GM18498 (cell line): ENCODE measurements at regions not wholly inside any gene's neighbourhood (a gene's known extent, or its start where the extent isn't known, plus 50 kb on each side); places are given as distances from the start of the nearest gene placed in this dataset.

Experiments
- ATAC-seq: cut with Tn5 transposase; IDR thresholded peaks from one replicate; pipeline ENCODE4 v1.9.1; 2021; ENCODE audit warnings: mild to moderate bottlenecking, moderate library complexity; ENCODE audit not compliant: unreplicated experiment

DNA sequence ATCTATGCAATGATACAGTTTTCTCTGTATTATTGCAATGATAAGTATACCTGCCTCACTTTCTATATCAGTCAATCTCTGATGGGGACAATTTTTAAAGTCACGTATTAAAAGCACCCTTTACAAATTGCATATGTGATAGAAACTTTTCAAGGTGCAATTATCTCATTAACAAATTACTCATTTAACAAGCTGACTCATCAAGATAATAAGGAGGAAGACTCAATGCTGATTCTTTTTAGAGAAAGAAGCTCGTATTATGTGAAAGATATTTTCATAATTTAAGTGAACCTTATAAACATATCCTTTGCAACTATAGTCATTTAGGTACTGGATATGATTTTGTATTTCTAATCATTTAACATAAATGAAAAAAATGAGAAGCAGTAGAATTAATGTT is 1080.9 kb upstream of the TENM3 start:
- ATAC-seq: no peak

DNA sequence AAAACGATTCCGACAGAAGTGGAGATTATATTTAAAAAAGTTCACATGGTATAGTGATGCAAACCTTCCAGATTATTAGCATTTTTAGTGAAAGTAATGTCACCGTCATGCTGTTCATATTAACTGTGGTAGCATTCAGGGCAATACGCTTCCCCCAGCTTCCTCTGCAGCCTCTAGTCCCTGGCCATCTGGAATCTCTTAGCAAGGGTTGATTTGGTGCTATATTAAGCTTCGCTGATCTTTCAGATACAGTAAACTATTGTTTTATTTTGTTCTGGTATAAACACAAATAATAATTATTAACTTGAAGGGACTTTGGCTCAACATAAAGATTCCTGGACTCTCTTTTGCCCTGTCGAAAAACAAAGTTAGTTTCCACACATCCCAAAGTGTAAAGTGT is 1080.5 kb upstream of the TENM3 start:
- no peak for ATAC-seq

DNA sequence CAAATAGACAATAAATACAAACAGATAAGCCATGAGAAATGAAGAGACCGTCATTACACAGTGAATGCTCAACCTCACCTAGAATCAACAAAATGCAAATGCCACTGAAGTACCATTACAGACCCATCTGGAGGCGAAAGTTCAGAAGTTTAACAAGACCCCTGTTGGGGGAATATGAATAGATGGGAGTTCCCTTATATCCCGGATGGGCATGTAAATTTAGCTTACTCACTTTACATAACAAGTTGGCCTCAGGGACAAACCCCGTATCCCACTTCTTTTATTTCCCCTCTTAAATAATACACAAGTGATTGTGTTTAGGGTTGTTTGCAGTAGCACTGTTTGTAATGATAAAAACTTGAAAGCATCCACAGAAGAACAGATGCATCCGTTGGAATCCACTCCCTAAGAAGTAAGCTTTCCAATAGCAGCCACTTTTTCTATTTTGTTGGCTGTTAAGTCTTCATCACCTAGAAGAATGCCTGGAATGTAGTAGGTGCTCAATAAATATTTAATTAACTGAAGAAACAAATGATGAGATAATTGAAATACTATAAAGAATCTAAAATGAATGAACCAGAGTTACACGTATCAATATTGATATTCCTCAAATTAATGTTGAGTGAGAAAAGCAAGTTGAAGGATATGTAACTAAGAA is 1076.3 kb upstream of the TENM3 start:
- no peak for ATAC-seq

DNA sequence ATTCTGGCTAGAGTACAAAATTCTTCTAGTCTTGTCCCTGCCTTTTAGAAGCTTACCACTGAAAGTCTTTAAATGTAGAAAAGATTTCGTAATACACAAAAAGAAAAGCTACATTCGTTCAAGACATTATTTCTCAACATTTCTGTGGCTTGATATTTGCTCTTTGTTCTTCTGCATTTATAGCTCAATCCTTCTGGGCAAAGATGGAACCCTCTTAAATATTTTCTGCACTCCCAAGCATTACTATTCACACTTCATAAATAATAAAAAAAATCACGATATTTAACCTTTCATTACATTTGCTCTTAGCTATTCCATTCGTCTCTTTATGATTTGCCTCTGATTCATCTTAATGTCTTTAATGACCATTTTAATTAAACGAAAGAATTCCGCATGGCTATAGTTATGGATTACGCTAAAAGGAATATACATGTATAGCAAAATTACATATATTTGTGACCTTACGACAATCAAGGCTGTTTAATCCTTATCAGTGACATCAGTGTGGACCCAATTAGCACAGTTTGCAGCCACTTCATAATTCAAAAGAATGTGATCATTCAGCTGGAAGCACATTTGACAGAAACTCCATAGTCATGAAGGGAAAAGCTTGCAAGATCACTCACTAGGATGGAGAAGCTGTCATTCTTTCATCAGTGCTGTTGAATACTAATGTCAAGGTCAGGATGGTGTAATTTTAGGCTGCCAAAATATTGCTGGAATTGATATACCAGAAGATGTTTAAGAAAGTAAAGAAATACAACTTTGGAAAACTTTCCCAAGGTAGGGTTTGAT is 1075.0 kb upstream of the TENM3 start:
- no peak for ATAC-seq

GRCh38 chr4:181173046-181173445 is 1070.2 kb upstream of the TENM3 start:
- no peak for ATAC-seq

GRCh38 chr4:181176306-181176705 is 1066.9 kb upstream of the TENM3 start:
- no peak for ATAC-seq

GRCh38 chr4:181181331-181181730 is 1061.9 kb upstream of the TENM3 start:
- no peak for ATAC-seq

GRCh38 chr4:181189751-181190150 is 1053.5 kb upstream of the TENM3 start:
- ATAC-seq: no peak

DNA sequence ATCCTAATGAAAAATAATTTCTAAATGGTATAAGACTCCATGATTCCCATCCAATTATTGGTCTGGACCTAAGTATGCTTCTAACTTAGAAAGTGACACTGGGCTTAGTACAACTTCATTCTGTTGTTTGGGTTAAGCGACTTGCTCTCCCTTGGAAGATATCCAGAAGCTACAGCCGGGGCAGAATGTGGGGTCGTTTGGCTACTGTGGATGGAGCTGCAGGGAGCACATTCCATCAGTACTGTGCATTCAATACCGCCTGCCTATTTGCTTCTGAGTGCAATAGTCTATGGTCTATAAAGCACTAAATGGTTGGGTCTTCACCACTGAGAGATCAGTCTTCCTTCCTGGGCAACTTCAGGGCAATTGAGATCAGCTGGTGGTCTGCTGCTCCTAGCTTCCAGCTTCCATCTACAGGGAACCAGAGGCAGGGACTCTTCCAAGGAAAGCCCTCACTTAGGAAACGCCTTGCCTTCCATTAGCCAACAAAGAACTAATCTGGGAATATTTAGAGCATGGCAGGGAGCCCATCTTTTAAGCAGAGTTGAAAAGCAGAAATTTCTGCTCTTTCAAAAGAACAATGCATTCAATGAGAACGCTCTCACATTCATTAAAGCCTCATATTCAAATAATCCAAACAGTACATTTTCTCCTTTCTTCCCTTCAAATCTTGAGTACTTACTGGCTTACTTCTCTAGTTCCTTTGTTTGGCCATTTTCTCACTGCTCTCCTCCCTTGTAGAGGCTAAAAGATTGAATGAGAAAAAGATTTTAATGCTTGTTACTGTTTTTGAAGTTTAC is 1049.9 kb upstream of the TENM3 start:
- ATAC-seq: no peak

DNA sequence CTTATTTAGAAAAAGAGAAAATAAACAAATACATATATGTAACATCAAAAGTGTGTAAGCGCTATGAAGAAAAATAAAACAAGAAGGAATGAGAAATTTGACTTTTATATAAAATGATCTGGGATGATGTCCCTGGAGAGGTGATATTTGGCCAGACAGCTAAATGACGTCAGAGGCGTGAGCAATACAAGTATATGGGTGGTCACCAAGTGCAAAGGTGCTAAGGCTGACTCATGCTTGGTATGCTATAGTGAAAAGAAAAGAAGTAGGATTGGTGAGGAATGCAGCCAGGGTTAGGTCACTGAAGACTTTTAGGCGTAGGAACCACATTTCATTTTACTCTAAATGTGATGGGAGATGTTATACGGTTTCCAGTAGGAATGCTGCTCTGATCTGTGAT is 1049.1 kb upstream of the TENM3 start:
- no peak for ATAC-seq

DNA sequence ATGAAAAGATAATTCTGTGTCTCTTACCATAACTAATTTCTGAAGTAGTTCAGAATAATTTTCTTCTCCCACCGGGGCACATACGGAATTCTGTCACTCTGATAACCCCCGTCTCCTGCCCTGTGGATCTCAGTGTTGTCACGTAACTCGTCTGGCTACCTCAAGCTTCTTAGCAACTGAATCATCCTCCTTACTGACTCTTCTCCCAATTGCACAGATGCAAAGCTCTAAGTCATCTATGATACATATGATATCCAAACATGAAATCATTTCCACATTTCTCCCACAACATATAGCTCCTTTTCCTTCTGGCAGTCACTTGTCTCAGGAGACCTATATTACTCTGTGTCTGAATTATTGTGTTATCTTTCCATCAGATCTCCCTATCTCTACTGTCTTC is 1043.1 kb upstream of the TENM3 start:
- no peak for ATAC-seq

DNA sequence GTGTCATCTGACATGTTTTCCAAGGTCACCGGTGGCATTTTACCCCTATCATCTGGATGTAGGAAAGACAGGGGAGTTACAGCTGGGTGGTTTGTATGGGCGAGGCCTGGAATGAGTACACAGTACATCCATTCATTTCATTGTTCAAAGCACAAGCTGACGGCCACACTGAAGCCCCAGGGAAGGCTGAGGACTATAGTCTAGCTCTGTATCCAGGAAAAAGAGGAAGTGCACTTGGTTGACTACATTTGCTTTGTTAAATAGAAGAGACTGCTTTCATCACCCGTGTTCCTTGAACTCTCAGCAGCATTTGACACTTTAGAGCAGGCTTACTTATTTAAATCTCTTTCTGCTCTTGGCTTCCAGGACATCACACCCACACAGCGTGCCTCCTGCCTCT is 1041.0 kb upstream of the TENM3 start:
- ATAC-seq: no peak

DNA sequence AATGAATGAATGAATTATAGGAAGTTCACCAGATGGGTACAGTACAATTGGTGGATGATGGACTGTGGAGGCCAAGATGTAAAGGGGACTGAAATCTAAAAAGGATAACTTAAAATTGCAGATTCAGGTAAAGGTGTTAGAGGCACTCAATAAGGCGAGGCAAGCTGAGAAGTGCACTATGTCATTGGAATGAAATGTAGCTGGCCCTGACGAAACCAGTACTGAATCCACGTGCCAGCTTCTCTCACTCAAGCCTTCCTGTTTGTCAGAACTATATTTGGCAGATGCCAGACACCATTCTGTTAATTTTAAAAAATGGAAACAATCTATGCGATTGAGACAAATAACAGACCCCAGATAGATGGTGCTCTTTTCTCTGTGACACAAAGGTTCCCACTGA is 1039.1 kb upstream of the TENM3 start:
- ATAC-seq: no peak

DNA sequence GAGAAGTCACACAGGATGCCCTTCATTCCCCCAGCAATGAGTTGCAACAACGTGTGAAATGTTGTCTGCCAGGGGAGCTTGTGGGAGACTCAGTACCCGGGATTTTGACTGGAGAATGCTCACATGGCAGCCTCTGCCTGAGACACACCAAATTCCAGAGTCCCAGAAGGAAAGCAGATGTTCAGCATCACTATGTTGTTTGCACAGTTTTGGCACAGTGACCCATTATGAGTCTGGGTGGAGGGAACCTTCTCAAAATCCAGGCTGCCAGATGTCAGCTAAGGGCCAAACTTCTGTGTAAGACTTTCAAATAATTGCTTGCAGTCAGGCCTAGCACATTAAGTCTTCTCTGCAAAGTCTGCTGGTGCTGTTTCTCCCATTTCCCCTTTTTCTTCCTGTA is 1029.7 kb upstream of the TENM3 start:
- no peak for ATAC-seq

GRCh38 chr4:181216501-181216900 is 1026.7 kb upstream of the TENM3 start:
- no peak for ATAC-seq

- ATAC-seq: no peak
Observed at GRCh38 chr4:181219783-181220416, 1023.3 kb upstream of the TENM3 start.

DNA sequence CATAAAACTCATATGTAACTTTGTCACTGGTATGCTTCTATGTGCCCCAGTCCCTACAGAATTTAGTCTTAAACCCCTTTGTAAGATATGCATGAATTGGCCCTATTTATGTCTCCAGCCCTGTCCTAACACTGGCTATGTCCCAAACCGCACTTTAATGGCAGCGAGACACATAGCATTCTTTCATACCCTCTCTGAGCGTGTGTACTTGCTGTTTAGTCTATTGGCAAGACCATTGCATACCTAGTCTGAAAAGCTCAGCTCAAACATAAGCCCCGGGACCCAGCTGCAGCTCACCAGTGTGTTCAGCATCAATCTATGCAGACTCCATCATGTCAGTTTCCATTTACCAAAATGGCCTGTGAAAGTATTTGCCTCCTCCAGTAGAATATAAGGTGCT is 1018.4 kb upstream of the TENM3 start:
- no peak for ATAC-seq

GRCh38 chr4:181225616-181226261 is 1017.5 kb upstream of the TENM3 start:
- no peak for ATAC-seq

DNA sequence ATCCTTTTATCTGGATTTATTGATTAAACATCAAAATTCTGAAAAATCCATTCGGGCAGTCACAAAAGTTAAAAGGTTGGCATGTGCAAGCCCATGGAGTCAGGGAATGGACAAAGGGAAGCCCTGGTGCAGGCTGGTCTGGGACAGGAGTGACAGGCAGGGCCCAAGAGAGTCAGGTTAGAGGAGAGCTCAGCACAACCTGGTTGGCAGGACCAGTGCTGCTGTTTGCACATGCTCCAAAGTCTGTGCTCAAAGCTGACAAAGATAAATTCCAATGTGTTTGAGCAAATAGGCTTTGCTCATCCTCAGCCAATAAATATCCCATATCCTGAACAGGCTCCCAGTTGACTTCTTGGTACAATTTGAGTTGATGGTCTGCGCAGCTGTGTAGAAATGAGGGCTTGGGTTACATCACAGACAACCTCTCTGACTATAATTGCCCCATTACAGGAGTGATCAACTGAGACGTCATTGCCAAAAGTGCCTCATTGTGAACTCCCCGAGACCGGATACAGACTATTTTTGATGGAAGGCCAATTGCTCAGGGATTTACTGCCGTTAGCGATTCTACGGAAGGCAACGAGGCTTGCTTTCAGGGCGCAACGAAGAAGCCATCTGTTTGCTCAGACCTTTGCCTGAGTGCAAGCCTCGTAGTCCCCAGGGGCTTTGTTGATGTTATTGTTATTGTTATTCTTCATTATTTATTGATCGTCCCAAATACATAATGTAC is 1008.1 kb upstream of the TENM3 start:
- ATAC-seq: no peak

- no peak for ATAC-seq
Observed at GRCh38 chr4:181245326-181245725, 997.9 kb upstream of the TENM3 start.
